ENCODE measurements at regions not wholly inside any gene's neighbourhood (a gene's known extent, or its start where the extent isn't known, plus 50 kb on each side); places are given as distances from the start of the nearest gene placed in this dataset.

DNA sequence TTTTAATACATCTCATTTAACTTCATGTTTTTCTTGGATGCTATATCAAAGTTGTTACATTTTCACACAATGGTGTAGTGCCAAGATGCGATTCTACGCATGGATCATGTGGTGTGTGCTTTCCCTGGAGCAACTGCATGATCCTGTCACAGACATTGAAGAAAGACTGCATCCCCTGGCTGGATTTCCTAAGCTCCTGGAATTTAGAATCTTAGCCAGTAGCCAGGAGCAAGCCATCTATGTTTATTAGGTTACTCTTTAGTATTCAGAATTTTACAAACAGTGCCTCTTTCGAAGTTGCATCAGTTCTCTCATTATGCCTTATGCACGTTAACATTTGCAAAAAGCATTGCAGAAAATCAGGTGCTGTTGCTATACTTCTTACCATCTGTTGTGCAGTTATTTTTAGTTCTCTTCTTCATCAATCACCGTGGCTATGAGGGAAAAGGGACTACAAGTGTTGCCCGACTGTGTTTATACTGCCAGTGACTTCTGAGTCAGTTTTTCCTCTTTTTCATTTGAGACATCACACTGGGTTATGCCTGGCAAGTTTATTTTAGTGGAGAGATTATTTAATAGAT lies 584.2 kb downstream of the BCKDHB start:
- TF ChIP-seq POLR2A (IDR thresholded peaks at IDR 0.05; ENCODE audit: low read depth, low read length) = no peak
- no peak for TF ChIP-seq POLR2AphosphoS5 (IDR thresholded peaks at IDR 0.05; ENCODE audit: low read depth, low read length)
- no peak for TF ChIP-seq TAF1 (IDR thresholded peaks at IDR 0.05; ENCODE audit: borderline replicate concordance, low read depth, low read length)
